Hematopoietic multipotent progenitor cell treated with erythropoietin and hydrocortisone succinate and interleukin-3 and kit ligand, for 6 days (in vitro differentiated cells): ENCODE measurements at regions not wholly inside any gene's neighbourhood (a gene's known extent, or its start where the extent isn't known, plus 50 kb on each side); places are given as distances from the start of the nearest gene placed in this dataset.
A peak's percentile ranks its signal among the peaks of the same experiment; 100 is the strongest.

Experiments
- DNase-seq: peaks from one replicate; pipeline ENCODE4 v3.0.0-alpha.2; 2015

DNA sequence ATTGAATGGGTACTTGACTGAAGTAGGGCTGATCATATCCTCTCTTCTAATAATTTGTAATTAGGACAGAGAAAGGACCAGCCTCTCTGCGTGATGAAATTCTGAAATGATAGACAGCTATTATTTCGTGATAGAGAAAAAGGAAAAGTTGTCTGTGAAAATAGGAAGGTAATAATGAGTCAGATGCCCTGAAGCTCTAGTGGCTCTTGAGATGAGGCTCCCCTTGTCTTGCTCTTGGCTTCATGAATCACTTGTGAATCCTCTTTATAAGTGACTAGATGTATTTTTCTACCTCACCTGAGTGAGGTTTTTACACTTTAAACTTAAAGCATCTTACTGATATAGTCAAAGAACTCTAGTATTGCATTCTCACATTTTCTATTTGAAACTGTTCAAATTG, 888.9 kb downstream of the PCDH18 start:
- no peak for DNase-seq

DNA sequence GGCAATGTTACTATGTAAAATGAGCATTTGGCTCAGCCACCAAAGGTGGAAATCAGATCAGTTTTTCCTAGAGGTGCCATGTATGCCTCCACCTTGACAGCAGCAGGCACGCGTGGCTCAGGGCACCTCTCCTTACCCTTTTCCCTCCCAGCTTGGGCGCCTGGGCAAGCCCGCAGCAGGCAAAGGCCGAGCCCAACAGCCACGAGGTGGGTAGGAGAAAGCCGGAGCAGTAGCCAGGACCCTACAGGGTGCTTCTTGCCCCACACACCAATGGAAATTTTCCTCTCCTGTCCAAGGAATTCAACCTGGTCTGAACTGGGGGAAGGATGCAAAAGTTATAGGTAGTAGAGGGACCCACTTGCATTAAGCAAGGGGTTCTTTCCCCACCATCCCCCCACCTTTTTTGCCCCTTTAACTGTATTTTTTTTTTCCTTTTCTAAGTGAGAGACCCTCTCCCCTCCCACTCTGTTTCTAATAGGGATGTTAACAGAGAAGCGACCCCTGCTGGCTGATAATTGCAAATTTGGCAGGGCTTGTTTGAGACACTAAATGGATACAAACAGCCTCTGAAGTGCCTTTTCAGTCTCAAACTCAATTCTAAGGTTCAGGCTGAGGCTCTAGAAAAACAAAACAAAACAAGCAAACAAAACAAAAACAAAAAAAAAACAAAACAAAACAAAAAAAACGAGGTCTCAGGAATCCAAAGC, 895.1 kb downstream of the PCDH18 start:
- DNase-seq = peak; percentile 36

DNA sequence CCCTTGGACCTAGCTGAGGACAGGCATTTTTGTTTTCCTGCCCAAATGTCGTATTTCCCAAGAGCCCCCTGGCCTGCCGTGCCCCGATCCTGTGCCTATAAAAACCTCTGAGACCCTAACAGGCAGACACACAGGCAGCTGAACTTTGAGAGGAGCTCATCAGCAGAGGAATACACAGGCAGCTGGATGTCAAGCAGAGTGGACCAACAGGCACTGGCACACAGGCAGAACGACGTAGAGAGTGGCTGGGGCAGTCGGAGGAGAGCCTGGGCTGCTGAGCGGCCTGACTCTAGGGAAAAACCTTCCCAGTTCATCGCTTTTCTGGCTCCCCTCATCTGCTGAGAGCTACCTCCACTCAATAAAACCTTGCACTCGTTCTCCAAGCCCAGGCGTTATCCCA, 896.1 kb downstream of the PCDH18 start:
- DNase-seq = no peak

DNA sequence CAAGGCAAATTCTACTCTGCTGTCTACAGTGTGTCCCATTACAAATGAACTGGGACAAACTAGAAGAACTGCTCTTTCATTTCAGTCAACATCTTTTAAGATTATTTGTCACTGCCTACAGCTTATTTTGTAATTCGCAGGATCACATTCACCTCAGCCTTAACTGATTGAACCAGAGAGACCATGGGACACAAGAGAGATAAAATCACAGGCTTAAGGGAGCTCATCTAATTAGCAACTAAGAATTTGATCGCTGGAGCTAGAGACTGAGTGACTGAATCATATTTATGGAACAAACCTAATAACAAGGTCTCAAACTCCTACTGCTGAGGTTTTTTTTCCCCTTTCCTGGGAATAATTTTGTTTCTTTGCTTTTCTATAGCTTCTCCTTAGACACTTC, 898.2 kb downstream of the PCDH18 start:
- no peak for DNase-seq

DNA sequence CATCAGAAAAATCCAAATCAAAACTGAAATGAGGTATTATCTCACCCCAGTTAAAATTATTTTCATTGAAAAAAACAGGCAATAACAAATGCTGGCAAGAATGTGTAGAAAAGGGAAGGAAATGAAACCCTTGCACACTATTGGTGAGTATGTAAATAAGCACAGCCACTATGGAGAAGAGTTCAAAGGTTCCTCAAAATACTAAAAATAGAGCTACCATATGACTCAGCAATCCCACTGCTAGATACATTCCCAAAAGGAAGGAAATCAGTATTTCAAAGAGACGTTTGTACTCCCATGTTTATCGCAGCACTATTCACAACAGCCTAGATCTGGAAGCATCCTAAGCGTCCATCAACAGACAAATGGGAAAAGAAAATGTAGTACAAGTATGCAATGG, 932.4 kb downstream of the PCDH18 start:
- DNase-seq = no peak

DNA sequence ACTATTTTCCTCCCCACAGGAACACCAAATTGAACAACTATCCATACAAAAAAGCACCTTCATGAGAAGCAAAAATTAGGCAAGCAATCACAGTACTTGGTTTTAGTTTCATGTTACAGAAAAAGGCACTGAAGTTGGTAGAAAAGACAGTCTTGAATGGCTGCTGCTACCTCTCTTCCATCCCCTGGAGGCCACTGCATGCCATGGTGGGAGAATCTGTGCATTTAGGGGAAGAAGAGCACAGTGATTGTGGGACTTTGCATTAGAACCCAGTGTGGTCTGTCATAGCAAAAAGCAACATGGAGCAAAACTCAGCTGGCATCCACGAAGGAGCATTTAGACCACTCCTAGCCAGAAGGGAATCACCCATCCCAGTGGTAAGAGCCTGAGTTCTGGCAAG, 941.9 kb downstream of the PCDH18 start:
- no peak for DNase-seq

DNA sequence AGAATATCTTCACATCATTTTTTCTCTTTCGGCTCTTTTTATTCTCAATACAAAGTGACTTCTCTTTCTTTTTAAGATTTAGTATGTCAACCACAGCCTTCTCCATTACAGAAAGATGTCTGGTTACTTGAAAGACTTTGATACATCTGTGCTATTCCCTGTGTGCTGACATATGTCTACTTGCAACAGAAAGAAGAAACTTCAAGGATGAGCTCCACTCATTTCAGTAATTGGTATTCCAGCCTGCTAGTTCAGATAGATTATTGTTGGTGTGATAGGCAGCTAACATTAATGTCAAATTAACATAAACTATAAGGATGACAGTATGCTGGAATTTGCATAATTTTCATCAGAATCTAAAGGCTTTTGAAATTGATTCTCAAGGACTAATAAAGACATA, 948.7 kb downstream of the PCDH18 start:
- DNase-seq = no peak

DNA sequence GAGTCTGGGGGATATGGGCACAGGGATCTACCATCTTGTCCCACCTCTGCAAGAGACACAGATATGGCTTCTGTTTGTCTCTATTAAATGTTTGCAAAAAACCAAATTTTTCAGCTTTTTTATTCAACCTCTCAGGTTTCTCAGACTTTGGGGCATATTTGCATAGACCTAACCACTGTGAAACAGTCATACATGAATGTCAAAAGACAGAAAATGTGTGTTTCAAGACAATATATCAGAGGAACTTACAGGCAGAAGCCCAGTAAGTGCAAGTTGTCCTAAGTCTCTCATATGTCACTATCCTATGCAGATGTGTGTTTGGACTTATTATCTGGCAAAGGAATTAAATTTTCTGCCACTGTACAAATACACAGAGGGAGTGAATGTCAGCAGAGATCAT, 951.2 kb downstream of the PCDH18 start:
- DNase-seq = no peak

DNA sequence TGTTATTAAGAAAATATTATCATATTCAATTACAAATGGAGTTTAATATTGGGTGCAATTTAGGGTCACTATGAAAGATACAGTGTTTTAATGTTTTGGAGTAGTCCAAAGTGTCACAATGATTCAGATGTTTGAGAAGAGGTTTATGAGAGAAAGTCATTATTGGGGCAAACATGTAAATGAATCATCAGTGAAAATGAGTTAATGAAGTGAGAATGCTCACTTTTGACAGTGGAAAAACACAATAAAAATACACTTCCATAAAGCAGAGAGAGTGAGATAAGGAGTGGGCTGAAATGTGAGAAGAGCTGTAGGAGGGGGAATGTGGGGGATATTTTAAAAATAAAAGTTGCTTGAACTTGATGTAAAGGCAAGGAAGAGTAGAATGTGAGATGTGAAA, 957.1 kb downstream of the PCDH18 start:
- no peak for DNase-seq

DNA sequence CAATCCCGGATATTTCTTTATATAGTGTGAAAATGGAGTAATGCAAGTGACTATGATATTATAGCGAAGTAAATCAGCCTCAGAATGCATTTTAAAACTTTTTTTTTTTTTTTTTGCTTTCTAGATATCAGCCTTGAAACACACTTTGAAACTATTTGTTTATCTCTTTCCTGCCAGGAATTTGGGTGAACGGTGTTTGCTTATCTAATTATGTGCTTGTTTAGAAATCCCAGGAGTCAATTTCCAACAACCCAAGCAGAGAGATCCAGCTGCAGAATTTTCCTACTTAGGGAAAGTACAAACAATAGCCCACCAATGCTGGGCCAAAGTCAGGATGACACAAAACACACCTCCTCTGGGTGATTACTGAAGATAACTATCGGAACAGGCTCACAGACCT, 958.8 kb downstream of the PCDH18 start:
- no peak for DNase-seq

DNA sequence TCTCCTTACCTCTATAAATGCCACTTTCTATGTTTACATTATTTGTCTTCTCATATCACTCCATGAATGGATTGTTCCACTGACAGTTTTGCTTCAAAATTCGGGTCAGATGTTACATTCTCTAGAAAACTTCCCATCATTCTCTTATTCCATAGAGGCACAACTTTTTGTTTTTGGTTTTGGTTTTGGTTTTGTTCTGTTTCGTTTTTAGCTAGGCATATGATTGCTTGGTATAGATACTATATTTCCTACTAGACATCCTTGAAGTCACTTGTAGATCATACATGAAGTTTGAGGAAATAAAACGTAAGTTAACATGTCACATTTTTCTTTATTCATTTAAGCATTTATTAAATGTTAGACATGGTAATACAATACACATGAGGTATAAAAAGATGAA, 961.0 kb downstream of the PCDH18 start:
- no peak for DNase-seq

DNA sequence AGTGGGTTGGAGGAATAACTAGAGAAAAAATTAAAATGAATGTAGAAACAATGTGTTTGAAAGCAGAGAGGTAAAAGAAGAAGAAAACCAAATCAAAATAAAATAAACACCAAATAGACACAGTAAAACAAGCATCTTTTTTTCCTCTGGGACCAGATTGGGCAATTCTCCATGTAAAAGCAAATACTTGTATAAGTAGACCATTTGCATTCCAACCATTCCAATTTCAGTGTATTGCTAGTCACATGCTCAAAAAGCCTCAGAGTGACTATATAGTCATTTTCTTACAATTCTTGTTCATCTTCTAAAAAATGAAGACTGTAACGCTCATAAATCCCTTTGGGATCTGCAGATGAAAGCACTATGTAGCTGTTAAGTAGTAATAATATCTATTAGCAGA, 969.5 kb downstream of the PCDH18 start:
- no peak for DNase-seq

DNA sequence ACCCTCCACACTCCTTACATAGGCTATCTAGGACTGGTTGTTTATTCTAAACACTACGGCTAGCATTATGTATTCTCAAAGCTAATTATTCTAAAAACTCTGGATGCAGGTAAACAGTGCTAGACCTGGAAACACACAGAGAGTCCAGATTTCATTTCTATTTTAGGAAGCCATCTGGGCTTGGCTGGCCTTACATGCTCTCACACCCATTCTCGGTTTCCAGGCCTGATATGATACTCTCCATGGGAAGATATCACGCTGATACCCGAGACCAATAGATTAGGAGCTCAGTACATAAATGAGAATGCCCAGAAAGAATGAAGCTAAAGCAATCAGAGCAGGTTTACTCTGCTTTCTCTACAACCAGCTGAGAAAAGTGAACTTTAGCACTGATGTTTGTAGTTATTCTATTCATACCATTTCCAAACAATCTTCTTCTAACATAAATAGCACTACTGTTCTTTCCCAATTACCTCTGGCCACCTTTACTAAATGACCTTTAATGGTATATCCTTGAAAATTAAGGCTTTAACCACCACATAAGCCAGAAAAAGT, 973.3 kb downstream of the PCDH18 start:
- DNase-seq = no peak

DNA sequence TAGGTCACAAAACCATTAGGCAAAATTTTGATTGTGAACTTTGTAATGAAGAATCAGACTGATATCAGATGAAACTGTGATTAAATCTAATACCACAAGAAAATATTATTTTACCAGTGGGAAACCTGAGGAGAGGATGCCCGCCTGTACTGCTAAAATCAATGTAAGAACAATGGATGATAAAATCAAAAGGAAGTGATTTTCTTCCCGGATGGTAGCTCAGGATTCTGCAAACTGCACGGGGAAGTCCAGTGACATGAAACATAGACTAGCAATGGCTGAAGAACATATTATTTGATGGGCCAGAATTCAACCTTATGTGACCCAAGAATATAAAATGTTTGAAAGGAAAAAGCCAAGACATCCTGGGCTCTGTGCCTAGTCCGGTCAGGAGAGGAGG, 974.9 kb downstream of the PCDH18 start:
- DNase-seq = no peak

DNA sequence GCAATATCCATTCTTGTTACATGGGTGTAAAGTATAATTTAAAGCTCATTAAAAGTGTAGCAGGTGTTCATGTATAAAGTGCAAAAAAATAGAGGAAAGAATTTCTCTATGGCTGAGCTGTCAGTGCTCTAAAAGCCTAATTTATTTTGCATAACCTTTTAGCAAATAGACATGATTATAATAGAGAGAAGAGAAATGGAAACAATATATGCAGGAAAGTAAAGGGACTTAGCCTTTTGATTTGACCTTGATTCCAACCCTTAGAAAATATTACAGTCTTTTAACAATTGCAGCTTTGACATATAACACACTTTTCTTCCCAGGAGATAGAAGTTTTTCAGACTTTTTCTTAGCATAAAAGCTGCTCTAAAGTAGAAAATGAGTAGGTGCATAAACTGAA, 978.3 kb downstream of the PCDH18 start:
- no peak for DNase-seq

DNA sequence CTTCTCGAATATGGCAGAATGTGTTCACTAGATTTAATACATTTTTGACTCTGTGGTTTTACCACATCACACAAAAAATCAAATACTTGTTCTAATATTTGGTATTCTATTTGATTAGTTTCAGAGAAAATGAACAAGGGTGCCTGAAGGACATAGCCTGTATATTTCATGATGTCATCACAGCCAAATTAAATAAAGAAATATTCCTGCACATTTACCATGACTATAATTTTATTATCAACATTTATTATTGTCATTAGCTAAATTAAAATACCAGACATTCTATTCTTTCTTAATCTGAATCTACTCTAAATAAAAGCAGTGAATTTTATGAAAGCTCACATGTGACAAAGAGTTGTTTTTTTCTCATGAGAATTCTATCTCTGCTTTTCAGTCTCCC, 980.5 kb downstream of the PCDH18 start:
- DNase-seq = no peak

DNA sequence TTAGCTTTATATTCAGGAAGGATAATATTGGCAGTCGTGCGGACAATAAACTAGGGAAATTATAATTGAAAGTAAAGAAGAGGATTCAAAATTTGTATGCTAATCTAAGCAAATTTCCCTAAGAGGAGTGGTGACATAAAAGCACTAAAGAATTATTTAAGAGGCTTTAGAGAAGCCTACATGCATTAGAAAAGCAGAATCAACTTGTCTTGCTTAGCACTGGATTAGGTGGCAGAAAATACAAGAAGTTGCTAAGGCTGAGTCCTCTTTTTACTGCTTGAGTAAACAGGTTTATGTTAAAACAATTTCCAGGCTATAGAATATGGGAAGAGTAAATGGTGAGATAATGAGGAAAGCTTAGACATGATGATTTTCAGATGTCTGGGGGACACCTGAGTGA, 991.5 kb downstream of the PCDH18 start:
- DNase-seq = no peak

DNA sequence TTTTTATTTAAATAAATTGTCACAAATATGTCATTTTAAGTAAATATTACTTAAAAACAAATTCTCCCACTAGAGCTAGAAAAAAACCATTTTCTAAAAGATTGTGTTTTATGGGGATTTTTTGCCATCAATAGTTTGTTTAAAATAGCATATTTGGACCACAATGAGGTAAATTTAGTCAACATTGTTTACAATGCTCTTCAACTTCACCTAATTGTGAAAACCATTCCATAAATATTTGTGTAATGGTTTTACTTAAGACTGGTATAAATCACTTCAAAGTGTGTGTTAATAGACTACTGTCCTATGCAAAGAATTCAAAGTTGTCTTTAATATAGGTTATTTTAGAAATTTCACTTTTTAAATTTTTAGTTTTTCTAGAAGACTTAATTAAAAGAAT, 1004.2 kb downstream of the PCDH18 start:
- DNase-seq = no peak

DNA sequence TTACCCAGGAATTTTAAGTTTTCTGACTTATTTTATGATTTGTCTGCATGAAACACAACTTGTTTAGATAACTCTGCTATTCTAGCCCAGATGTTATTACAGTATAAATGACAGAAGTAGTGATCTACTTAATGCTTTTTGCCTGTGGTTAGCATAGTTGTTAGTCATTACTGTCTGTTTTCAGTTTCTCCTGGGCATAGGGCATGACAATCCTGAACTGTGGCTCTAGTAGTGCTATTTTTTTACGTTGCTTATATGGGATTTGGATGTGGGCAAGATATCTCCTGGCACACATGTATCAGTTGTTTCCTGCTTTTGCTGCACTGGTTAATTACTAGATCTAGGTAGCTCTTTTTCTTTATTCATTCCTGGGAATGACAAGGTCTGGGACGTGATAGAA, 1005.8 kb downstream of the PCDH18 start:
- no peak for DNase-seq

DNA sequence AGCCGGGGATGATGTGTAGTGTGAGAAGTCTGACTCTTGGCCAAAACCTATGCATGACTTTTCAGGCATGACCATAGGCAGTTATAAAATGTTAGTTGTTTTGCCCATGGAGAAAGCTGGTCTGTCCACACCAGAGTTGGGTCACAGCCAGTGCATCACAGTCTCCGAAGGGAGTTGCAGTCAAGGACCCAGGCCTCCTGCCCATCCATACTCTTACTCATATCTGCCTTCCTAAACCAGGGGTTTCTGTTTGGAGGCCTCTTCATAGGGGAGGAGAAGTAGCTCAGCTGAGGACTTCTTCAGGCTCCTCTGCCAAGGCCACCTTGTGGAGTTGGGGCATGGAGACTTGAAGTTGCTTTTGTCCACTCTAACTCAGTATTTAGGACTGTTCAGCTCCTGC, 1008.3 kb downstream of the PCDH18 start:
- no peak for DNase-seq

DNA sequence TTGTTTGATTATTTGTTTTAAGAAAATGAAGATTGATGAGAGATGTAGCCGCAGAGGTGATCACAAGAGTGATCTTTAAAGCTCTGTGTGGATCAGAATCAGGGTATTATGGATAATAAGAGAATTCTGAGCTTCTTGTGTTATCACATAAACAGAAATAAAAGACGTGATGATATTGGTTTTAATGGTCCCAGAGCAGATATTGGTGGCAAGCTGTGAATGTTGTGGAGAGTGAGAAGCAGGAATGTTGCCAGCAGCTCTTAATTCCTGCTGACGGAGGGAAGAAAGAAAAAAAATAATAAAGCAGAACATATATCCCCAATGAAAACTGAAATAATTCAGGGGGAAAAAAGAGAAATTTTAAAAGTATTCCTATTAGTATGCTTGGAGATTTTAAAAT, 1015.9 kb downstream of the PCDH18 start:
- no peak for DNase-seq

DNA sequence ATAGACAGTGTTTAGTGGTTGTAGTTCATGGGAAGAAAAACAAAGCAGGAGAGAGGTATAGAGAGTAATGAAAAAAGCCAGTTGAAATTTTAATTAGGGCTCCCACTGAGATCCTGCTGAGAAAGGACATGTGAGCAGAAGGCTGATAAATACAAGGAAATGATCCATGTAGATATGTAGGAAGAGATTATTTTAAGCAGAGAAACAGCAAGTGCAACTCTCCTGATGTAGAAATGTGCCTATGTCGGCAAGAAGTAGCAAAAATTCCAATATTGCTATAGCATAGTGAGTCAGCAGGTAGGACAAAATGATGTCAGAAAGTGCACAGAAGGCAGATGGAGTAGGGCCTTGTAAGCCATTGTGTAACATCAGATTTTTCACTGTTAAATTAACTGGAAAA, 1027.3 kb downstream of the PCDH18 start:
- no peak for DNase-seq

DNA sequence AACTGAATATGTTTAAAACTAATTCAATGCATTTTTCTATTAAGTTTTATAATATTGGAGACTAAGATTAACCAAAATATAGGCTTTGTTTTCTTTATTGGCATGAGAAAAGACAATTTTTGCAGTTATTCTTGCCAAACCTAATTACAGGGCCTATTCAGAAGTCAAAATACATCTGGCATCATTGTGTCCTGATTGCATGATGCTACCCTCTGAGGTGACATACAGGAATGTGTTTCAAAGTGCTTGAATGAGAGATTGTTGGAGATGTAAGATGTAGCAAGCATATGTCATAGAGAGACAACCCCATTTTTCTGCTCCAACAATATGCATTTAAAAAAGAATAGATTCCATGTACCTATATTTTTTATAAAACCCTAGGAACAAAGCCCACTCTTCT, 1036.4 kb downstream of the PCDH18 start:
- no peak for DNase-seq

DNA sequence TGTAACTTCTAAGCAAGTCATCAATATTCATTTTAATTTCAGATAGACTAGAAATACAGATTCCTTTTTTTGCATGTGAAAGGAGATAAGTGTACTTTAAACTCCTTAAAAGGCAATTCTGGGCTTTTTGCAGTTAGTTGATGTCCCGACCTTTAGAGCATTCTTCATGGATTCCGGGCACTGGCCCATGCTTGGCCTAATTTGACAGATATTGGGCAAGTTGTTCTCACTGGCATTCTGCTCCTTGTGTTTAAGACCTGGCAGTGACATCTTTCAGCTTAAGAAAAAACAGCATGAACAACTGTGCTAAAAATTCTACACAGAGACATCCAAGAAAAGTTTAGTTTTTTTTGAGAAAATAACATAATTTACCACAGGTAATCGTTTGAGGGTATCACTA, 1037.2 kb downstream of the PCDH18 start:
- DNase-seq = no peak

DNA sequence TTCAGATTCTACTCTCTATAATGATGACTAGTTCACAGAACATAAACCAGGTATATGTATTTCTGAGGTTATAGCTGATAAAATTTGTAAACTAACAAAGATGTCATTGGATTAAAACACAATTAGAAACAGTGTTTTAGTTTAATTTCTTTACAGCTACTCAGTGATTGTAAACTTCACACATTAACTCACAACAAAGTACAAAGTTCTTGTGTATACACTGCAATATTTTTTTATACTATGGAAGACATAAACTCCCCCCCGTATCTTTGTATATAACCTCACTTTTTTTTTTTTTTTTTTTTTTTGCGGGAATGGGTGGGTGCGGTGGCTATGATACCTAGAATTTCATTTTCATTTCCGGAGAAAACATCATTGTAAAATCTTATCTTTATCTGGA, 1043.2 kb downstream of the PCDH18 start:
- no peak for DNase-seq
